H1 (cell line): ENCODE measurements at regions not wholly inside any gene's neighbourhood (a gene's known extent, or its start where the extent isn't known, plus 50 kb on each side); places are given as distances from the start of the nearest gene placed in this dataset.

Experiments used
- CTCF ChIA-PET: fragments of 300-600 bp; sonication (Branson Sonifier 250); formaldehyde crosslinking; loops from one replicate; lab custom pipeline; 2021; ENCODE audit not compliant: partially characterized antibody; lab: Charles Lee
- POLR2A ChIA-PET: fragments of 300-600 bp; sonication (Branson Sonifier 250); formaldehyde crosslinking; loops from one replicate; lab custom pipeline; 2021; ENCODE audit warnings: inconsistent platforms; ENCODE audit not compliant: partially characterized antibody; lab: Charles Lee
- DNase-seq, 2 experiments: peaks; one replicate each; pipeline versions ENCODE4 v3.0.0 to v3.0.0-alpha.2; 2010 to 2022; ENCODE audit warnings: low spot score in 2 of 2, low read depth in 1 of 2, mixed read lengths in 1 of 2
- FAIRE-seq: peaks from 2 replicates; lab custom pipeline; 2011; peaks lifted over from hg19 to GRCh38; lab: Jason Lieb, UNC
- H2AFZ ChIP-seq: 2 replicates; pipeline ENCODE4 v1.8.1; 2012; ENCODE audit warnings: low read length, inconsistent platforms
- H2AK5ac ChIP-seq: 2 replicates; pipeline ENCODE4 v1.6.1; 2013; ENCODE audit warnings: low read depth, low read length
- H2BK120ac ChIP-seq: replicated peaks from 2 replicates; pipeline ENCODE3; 2013; ENCODE audit warnings: low read depth, low read length, inconsistent platforms
- H2BK12ac ChIP-seq: 2 replicates; pipeline ENCODE4 v1.6.1; 2013; ENCODE audit warnings: low read depth, low read length
- H2BK15ac ChIP-seq: 2 replicates; pipeline ENCODE4 v1.6.1; 2013; ENCODE audit warnings: low read length
- H2BK20ac ChIP-seq: 2 replicates; pipeline ENCODE4 v1.6.1; 2013; ENCODE audit warnings: low read length
- H2BK5ac ChIP-seq: 2 replicates; pipeline ENCODE4 v1.6.1; 2013; ENCODE audit warnings: low read depth, low read length
- H3K14ac ChIP-seq: 2 replicates; pipeline ENCODE4 v1.6.1; 2013; ENCODE audit warnings: inconsistent platforms; ENCODE audit not compliant: insufficient read length
- H3K18ac ChIP-seq: 2 replicates; pipeline ENCODE4 v1.6.1; 2013; ENCODE audit warnings: low read length; ENCODE audit errors: extremely low read depth
- H3K23ac ChIP-seq: 2 replicates; pipeline ENCODE4 v1.6.1; 2013; ENCODE audit warnings: inconsistent platforms; ENCODE audit not compliant: insufficient read length
- H3K23me2 ChIP-seq: 2 replicates; pipeline ENCODE4 v1.6.1; 2013; ENCODE audit warnings: low read depth, low read length
- H3K27ac ChIP-seq: 2 replicates; pipeline ENCODE4 v1.6.1; 2011; ENCODE audit warnings: low read depth, low read length, inconsistent platforms
- H3K27me3 ChIP-seq, 4 experiments: replicated peaks in 1 of 4; 1 replicate in 1 of 4; 2 replicates in 3 of 4; pipeline versions ENCODE4 v1.6.1 to v1.8.1; 2011 to 2013; ENCODE audit warnings: low read length in 3 of 4, mild to moderate bottlenecking in 3 of 4, inconsistent platforms in 2 of 4, mixed read lengths in 2 of 4, moderate library complexity in 1 of 4; ENCODE audit not compliant: control insufficient read depth in 3 of 4, insufficient read depth in 3 of 4; ENCODE audit errors: extremely low read depth in 1 of 4
- H3K36me3 ChIP-seq, 4 experiments: 2 replicates each; pipeline versions ENCODE4 v1.6.1 to v1.8.1; 2011 to 2013; ENCODE audit warnings: mild to moderate bottlenecking in 4 of 4, low read length in 3 of 4, moderate library complexity in 2 of 4, control low read depth in 1 of 4, inconsistent platforms in 1 of 4; ENCODE audit not compliant: insufficient read depth in 4 of 4, control insufficient read depth in 2 of 4
- H3K4ac ChIP-seq: replicated peaks from 2 replicates; pipeline ENCODE3; 2013; ENCODE audit warnings: low read length, low read depth, mixed read lengths, inconsistent platforms; ENCODE audit not compliant: insufficient read length
- H3K4me1 ChIP-seq, 4 experiments: replicated peaks in 1 of 4; 1 replicate in 1 of 4; 2 replicates in 3 of 4; pipeline versions ENCODE4 v1.6.1 to v1.8.1; 2011 to 2013; ENCODE audit warnings: low read length in 3 of 4, inconsistent platforms in 2 of 4, mixed read lengths in 1 of 4; ENCODE audit not compliant: insufficient read depth in 4 of 4, control insufficient read depth in 3 of 4
- H3K4me2 ChIP-seq, 2 experiments: 2 replicates each; pipeline versions ENCODE4 v1.6.1 to v1.8.1; 2011 to 2013; ENCODE audit warnings: low read depth in 2 of 2, low read length in 2 of 2, control low read depth in 1 of 2, inconsistent platforms in 1 of 2, mild to moderate bottlenecking in 1 of 2; ENCODE audit not compliant: insufficient read depth in 1 of 2
- H3K4me3 ChIP-seq, 4 experiments: fragments of 200-600, 300-600 bp in 1 of 4; sonication (generic), shearing (Covaris generic), sonication (Bioruptor Twin) in 1 of 4; 2 replicates each; pipeline versions ENCODE4 v1.5.1 to v1.8.1; 2011 to 2016; ENCODE audit warnings: low read length in 4 of 4, low read depth in 3 of 4, control low read depth in 2 of 4, inconsistent platforms in 2 of 4, mild to moderate bottlenecking in 2 of 4, mixed read lengths in 1 of 4, moderate library complexity in 1 of 4; ENCODE audit not compliant: insufficient read depth in 2 of 4; ENCODE audit errors: extremely low read depth in 1 of 4
- H3K56ac ChIP-seq: replicated peaks from 2 replicates; pipeline ENCODE3; 2013; ENCODE audit warnings: low read depth, mild to moderate bottlenecking, mixed read lengths, low read length, inconsistent platforms; ENCODE audit not compliant: insufficient read length
- H3K79me1 ChIP-seq: 2 replicates; pipeline ENCODE4 v1.6.1; 2013; ENCODE audit warnings: low read depth, low read length, control low read depth
- H3K79me2 ChIP-seq, 2 experiments: 2 replicates each; pipeline versions ENCODE4 v1.6.1 to v1.8.1; 2012 to 2013; ENCODE audit warnings: low read length in 2 of 2, mild to moderate bottlenecking in 2 of 2, inconsistent platforms in 1 of 2; ENCODE audit not compliant: insufficient read depth in 2 of 2, control insufficient read depth in 1 of 2
- H3K9ac ChIP-seq, 4 experiments: replicated peaks in 1 of 4; 1 replicate in 1 of 4; 2 replicates in 3 of 4; pipeline versions ENCODE4 v1.6.1 to v1.8.1; 2011 to 2013; ENCODE audit warnings: low read depth in 3 of 4, low read length in 3 of 4, control low read depth in 2 of 4, mild to moderate bottlenecking in 2 of 4, moderate library complexity in 2 of 4, inconsistent platforms in 1 of 4; ENCODE audit errors: extremely low read depth in 1 of 4
- H3K9me3 ChIP-seq, 2 experiments: 2 replicates each; pipeline versions ENCODE4 v1.6.1 to v1.8.1; 2012 to 2013; ENCODE audit warnings: mild to moderate bottlenecking in 2 of 2, moderate library complexity in 2 of 2, control low read depth in 1 of 2, inconsistent platforms in 1 of 2, low read depth in 1 of 2, low read length in 1 of 2, mixed read lengths in 1 of 2; ENCODE audit not compliant: insufficient read depth in 2 of 2
- H4K20me1 ChIP-seq, 2 experiments: replicated peaks in 1 of 2; 2 replicates each; pipeline versions ENCODE3 to v1.8.1; 2011 to 2013; ENCODE audit warnings: inconsistent platforms in 2 of 2, low read length in 2 of 2, mild to moderate bottlenecking in 1 of 2; ENCODE audit not compliant: insufficient read depth in 2 of 2, control insufficient read depth in 1 of 2
- H4K5ac ChIP-seq: 2 replicates; pipeline ENCODE4 v1.6.1; 2013; ENCODE audit warnings: low read length, low read depth, mixed read lengths, inconsistent platforms; ENCODE audit not compliant: insufficient read length
- H4K8ac ChIP-seq: 2 replicates; pipeline ENCODE4 v1.8.0; 2013; ENCODE audit warnings: mild to moderate bottlenecking, moderate library complexity, low read length, inconsistent platforms; ENCODE audit not compliant: insufficient read depth; ENCODE audit errors: extremely low read depth
- H4K91ac ChIP-seq: replicated peaks from 2 replicates; pipeline ENCODE3; 2013; ENCODE audit warnings: low read length, mixed read lengths, inconsistent platforms; ENCODE audit not compliant: insufficient read length
- BRCA1 ChIP-seq: IDR thresholded peaks from 2 replicates; pipeline ENCODE4 v1.6.1; 2012; ENCODE audit warnings: low read depth, low read length, improper control_type of control experiment
- EZH2 ChIP-seq: fragments of 200-600 bp; sonication (generic); IDR thresholded peaks from 2 replicates; pipeline ENCODE4 v1.7.1; 2012; ENCODE audit warnings: low read depth, mild to moderate bottlenecking, moderate library complexity, low read length, inconsistent platforms; ENCODE audit not compliant: severe bottlenecking
- HDAC2 ChIP-seq, 2 experiments: fragments of 300-600 bp in 1 of 2; sonication (generic) in 1 of 2; IDR thresholded peaks; 2 replicates each; pipeline ENCODE4 v1.6.1; 2011 to 2012; ENCODE audit warnings: low read depth in 2 of 2, low read length in 2 of 2, mild to moderate bottlenecking in 2 of 2, moderate library complexity in 2 of 2, borderline replicate concordance in 1 of 2, inconsistent platforms in 1 of 2
- SP1 ChIP-seq: IDR thresholded peaks from 2 replicates; pipeline ENCODE4 v1.6.1; 2011; ENCODE audit warnings: low read depth, low read length
- SP4 ChIP-seq: IDR thresholded peaks from 2 replicates; pipeline ENCODE4 v1.6.1; 2012; ENCODE audit warnings: low read length, inconsistent platforms
- WGBS, 2 experiments: shearing (Covaris generic) in 1 of 2; methylation state at CpG; one replicate each; pipeline versions ENCODE4 v1.1.6 to v1.1.7; 2013 to 2015; ENCODE audit warnings: low lambda C conversion rate in 2 of 2, mixed read lengths in 2 of 2, inconsistent platforms in 1 of 2, low coverage in 1 of 2, missing lambda C conversion rate in 1 of 2; ENCODE audit not compliant: insufficient replicate concordance in 2 of 2, insufficient coverage in 1 of 2, insufficient read length in 1 of 2; ENCODE audit errors: extremely low coverage in 1 of 2, missing lambda C conversion rate in 1 of 2; 5-methylcytosine and 5-hydroxymethylcytosine counted together
- TF ChIP-seq, protein P1 (sequence below): IDR thresholded peaks from 2 replicates; pipeline ENCODE4 v1.6.1; 2011; ENCODE audit warnings: low read depth, mild to moderate bottlenecking, low read length; ENCODE audit not compliant: insufficient read depth

DNA sequence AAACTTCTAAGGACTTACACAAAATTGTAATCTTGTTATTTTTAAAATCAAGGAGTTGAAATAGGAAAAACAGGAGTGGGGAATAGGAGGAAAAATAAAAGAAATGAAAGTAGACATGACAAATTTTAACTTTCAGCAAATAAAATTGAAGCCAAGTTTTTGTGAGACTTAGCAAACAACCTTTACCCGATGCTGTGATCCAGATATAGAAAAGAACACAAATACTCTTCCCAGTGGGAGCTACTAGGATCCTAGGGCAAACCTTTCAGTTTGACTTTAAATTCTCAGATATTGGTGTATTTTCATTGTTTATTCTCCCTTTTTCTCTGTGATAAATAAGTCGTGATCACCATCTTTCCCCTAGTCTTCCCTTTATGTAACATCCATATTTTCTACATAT lies 968.7 kb upstream of the CITED2 start:
- H2BK15ac ChIP-seq = no peak overlapping the region
- H4K5ac ChIP-seq = no peak overlapping the region
- no peak overlapping the region for H3K4me3 ChIP-seq
- H3K4ac ChIP-seq = no peak overlapping the region
- no peak overlapping the region for H2BK120ac ChIP-seq
- WGBS, 2 experiments = 91% methylated on average over 2 of the region's 2 CpGs; no CpG with 5 or more reads in 1 of the 2 experiments
- H2AK5ac ChIP-seq = no peak overlapping the region
- H2BK5ac ChIP-seq = no peak overlapping the region
- no peak overlapping the region for H3K4me2 ChIP-seq
- no peak for DNase-seq
- H3K36me3 ChIP-seq = no peaks in the 10 kb centered on the region; a peak in 1 of 8 replicates
- H2BK12ac ChIP-seq = no peak overlapping the region
- no peak overlapping the region for H3K14ac ChIP-seq
- H3K27me3 ChIP-seq = no peaks in the 10 kb centered on the region
- no peak overlapping the region for H3K18ac ChIP-seq
- H4K8ac ChIP-seq = no peak overlapping the region
- no peaks in the 10 kb centered on the region for H3K79me2 ChIP-seq
- H3K23ac ChIP-seq = no peak overlapping the region
- H3K27ac ChIP-seq = no peak overlapping the region
- no peaks in the 10 kb centered on the region for H3K4me1 ChIP-seq
- H3K23me2 ChIP-seq = no peaks in the 10 kb centered on the region
- no peak overlapping the region for H3K9ac ChIP-seq
- no peaks in the 10 kb centered on the region for H4K20me1 ChIP-seq
- ChIA-PET POLR2A (no interaction called here), CTCF (no interaction called here)
- H2BK20ac ChIP-seq = no peak overlapping the region
- H4K91ac ChIP-seq = no peak overlapping the region
- no peak overlapping the region for H3K56ac ChIP-seq
- H2AFZ ChIP-seq = no peak overlapping the region
- no peak for FAIRE-seq
- no peak for TF ChIP-seq EZH2
- TF ChIP-seq HDAC2 (IDR thresholded peaks at IDR 0.05; ENCODE audit: borderline replicate concordance in 1 of 2, low read depth in 2 of 2, low read length in 2 of 2) = no peak
- TF ChIP-seq BRCA1 = no peak
- no peak for TF ChIP-seq SP1
- no peak for TF ChIP-seq SP4
- TF ChIP-seq, protein P1, sequence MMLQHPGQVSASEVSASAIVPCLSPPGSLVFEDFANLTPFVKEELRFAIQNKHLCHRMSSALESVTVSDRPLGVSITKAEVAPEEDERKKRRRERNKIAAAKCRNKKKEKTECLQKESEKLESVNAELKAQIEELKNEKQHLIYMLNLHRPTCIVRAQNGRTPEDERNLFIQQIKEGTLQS = no peak
- H3K79me1 ChIP-seq = no peaks in the 10 kb centered on the region
- peaks cover 3 to 13% of the 10 kb centered on the region in 2 experiments; a peak in 1 of 4 replicates for H3K9me3 ChIP-seq
